ENCODE measurements at regions not wholly inside any gene's neighbourhood (a gene's known extent, or its start where the extent isn't known, plus 50 kb on each side); places are given as distances from the start of the nearest gene placed in this dataset.

- DNase-seq (ENCODE audit: low read depth) = no peak
These were observed 207.1 kb downstream of the NFATC2 start for GRCh38 chr20:51335329-51335841.

DNA sequence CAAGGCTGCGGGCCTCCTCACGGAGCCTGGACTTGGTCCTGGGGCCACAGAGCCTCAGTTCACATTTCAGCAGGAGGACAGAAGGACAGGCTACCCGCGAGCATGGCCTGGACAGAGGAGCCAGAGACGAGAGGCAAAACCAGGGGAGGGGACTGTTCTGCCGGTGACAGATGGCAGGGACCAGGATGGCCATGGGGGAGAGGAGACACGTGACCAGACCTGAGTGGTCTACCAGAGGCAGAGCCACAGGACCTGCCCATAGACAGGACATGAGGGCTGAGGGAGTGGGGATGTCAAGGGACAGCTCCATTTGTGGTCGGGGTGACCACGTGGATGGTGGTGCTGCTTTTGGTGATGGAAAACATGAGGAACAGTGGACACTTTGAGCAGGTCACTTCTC, 207.9 kb downstream of the NFATC2 start:
- DNase-seq (ENCODE audit: low read depth) = no peak

GRCh38 chr20:51333971-51334370, 208.5 kb downstream of the NFATC2 start:
- DNase-seq (ENCODE audit: low read depth) = no peak

DNA sequence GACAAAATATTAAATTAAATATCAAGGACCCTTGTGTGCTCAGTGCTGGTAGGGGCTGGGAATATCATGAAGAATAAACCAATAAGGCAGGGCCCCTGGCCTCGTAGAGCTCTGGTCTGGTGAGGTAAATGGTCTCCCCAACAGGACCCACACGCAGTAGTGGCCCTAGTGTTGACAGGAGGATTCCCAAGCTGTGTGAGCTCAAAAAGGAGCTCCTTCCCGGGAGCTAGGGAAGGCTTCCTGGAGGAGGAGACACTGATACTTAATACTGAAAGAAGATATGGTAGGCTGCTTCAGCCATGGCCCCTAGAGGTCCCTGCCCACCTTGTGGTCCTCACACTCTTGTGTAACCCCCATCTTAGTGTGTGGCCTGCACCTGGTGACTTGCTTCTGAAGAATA, 209.1 kb downstream of the NFATC2 start:
- no peak for DNase-seq (ENCODE audit: low read depth)

GRCh38 chr20:51331481-51331880, 211.0 kb downstream of the NFATC2 start:
- DNase-seq (ENCODE audit: low read depth) = no peak

- no peak for DNase-seq (ENCODE audit: low read depth)
These were observed 212.7 kb downstream of the NFATC2 start for GRCh38 chr20:51329845-51330244.

DNA sequence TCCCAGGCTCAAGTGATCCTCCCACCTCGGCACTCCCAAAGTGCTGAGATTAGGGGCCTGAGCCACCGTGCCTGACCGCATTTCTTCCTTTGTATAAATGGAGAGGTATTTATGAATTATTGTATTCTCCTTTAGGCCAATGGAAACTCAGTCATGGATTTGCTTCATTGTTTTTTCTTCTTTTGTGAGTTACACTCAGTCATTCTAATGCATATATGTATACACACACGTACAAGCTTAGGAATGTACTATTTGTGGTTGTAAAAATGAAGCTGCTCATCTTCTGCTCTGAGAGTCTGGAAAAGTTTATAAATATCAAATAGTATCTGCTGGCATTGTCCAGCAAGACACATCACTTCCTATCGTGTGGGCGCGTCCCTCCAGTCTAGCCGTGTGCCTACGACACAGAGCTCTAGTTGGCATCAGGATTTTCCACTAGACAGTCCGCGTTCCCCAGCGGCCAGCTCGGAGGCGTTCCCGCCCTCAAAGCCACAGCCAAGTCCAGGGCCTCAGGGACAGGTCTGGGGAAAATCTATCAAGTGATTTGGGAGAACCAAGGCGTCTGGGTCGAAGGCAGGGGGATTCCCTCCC, 215.2 kb downstream of the NFATC2 start:
- DNase-seq (ENCODE audit: low read depth) = no peak

DNA sequence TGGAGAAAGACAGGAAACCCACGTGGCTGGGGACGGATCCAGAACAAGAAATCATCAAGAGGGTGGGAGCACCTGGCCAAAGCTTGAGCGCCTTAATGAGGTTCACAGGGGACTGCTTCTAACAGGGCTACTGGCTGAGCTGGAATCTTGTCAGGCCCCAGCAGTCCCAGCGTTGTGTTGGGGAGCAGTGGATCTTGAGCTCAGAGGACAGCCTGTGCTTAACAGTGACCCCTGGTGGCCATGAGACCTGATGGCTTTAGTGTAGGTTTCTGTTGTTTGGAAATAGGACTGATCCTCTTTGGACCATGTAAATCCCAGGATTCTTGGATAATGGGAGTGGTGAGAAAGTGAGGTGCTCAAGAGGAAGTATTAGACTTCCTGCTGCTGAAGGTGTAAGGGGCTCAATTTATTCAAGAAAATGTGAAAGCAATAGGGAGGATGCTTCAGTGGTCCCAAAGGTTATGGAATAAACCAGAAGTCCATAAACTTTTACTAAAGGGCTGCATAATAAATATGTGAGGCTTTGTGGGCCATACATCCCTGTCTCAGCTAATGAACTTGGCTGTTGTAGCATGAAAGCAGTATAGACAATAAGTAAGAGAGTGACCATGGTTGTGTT, 216.2 kb downstream of the NFATC2 start:
- peak; percentile 31 for DNase-seq (ENCODE audit: low read depth)

DNA sequence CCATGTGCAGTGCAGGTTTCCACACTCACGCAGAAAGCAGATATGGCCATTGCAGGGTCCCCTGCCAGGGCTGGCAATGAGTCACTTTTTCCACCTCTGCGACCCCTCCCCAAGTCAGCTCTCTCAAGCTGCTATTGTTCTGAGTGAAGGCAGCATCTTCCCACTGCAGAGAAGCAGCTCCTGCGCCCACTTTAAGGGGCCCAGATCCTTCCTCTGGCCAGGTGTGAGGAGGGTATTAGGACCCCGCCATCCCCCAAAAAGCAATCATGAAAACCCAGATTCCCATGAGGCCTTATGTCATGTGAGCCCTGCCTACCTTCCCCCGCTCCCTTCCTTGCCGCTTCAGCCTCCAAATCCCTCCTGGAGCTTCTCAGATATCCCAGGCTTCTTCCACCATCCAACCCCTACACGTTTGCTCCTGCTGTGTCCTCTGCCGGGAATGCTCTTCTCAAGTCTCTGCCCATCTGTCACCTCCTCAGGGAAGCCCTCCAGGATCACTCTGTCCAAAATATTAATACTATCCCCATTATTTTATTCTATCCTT, 220.3 kb downstream of the NFATC2 start:
- no peak for DNase-seq (ENCODE audit: low read depth)

DNA sequence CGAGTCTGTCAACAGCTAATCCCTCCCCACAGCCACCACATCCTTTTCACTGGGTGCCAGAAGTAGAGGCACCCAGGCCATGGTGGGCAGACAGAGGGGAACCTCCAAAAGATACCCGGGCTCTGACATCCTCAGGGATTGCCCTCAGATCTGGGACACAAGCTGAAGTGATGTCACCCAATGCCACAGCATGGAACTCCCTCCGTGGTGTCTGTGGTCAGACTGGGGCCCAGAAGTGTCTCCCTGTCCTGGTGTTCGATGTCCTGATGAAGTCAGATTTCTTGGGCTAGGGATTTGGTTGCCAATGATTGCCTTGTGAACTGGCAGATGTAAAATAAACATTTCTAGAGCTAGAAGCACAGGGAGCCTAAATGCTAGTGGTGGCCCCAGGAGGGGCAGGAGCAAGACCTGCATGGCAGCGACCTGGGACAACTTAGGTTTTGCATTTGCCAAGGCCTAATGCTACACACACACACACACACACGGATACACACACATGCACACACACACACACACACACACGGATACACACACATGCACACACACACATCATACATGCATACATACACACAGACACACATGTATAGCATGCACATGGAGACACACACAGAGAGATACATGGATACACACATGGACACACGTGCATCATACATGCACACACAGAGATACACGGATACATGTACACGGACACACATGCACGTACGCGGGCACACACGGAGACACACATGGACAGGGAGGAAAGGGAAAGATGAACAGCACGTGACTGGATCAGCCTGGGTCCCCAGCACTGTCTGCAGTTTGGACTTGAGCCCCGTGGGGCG, 221.0 kb downstream of the NFATC2 start:
- DNase-seq (ENCODE audit: low read depth) = no peak

DNA sequence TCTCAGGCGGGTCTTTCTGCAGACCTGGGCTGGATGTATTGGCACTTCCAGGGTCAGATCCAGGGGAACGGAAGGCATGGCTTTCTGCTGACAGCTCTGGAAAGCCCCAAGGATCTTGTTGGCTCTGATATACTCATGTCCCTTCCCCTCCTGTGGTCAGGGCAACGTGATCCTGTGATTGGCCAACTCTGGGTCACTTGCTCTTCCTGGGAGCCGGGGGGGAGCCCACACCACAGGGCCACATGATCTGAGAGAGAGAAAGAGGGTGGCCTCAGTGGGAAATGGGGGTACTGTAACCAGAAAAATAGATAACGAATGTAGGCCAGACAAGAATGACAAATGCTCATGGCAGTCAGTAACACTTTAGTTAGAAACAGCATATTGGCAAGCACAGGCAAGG, 223.0 kb downstream of the NFATC2 start:
- DNase-seq (ENCODE audit: low read depth) = no peak

DNA sequence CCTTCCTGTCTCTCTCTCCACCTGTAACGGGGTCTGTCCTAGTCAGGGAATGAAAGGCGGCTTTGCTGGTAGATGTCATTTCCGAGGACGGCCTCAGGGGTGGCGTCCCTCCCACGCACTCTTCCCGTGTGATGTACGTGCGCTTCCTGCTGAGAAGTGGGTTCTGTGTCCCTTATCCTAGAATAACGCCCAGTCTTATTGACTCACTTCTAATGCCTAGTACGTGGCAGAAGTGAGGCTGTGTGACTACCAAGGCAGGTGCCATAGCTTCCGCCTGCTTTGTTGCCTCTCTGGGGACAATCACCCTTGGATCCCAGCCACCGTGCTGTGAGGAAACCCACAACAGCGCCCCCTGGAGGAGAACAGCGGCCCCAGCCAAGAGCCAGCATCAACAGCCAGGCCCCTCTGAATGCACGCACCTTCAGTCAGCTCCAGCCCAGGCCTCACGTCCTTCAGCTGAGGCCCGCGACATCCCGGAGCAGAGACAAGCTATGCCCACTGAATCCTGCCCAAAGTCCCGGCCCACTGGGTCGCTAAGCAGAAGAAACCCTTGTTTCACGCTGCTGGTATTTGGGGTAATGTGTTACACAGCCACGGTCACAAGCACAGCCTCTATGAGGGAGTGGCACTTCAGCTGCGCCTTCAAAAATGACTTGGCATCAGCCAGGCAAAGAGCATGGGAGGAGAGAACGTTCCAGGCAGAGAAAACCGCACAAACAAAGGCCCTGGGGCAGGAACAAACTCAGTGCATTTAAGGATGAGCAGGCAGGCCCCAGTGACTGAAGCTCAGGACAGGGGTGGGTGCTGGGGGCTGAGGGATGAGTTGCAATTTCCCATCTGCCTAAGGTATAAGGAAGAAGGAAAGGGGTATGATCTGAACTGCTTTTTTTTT, 224.2 kb downstream of the NFATC2 start:
- peak; percentile 22 for DNase-seq (ENCODE audit: low read depth)

DNA sequence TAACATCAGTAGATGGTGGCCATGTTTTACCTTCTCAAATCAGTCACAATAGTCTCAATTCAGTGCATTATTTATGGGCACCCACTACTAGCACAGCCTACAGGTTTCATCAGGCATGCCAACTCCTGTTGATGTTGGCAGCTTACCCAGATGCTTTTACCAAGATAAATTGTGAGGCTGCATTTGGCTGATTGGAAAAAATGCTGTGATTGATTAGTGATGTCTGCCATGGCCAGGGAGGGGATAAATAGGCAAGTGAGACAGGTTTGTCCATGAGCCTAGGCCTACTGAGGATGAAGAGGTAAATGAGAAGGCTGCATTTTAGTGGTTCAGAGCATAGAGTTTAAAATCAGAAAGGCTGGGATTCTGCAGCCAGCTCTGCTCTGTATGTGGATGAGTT, 227.1 kb downstream of the NFATC2 start:
- no peak for DNase-seq (ENCODE audit: low read depth)

DNA sequence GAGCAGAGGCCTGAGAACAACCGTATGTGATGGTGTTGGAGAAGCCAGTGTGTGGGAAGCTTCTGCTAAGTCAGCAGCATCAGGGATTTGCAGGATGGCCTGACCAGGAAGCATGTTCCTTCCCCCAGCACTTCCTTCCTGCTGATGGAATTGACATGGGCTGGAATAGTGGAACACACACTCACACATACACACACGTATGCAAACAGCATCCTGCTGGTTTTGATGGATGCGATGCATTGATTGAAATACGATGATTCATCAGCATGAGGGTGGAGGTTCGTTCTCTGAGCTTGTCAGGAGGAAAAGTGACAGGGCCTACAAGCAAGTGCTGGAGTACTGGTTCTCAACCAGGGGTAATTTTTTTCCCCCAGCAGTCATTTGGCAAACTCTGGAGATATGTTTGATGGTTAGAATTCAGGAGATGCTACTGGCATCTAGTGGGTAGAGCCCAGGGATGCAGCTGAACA, 229.1 kb downstream of the NFATC2 start:
- DNase-seq (ENCODE audit: low read depth) = no peak

GRCh38 chr20:51312480-51312783, 230.1 kb downstream of the NFATC2 start:
- DNase-seq (ENCODE audit: low read depth) = no peak

DNA sequence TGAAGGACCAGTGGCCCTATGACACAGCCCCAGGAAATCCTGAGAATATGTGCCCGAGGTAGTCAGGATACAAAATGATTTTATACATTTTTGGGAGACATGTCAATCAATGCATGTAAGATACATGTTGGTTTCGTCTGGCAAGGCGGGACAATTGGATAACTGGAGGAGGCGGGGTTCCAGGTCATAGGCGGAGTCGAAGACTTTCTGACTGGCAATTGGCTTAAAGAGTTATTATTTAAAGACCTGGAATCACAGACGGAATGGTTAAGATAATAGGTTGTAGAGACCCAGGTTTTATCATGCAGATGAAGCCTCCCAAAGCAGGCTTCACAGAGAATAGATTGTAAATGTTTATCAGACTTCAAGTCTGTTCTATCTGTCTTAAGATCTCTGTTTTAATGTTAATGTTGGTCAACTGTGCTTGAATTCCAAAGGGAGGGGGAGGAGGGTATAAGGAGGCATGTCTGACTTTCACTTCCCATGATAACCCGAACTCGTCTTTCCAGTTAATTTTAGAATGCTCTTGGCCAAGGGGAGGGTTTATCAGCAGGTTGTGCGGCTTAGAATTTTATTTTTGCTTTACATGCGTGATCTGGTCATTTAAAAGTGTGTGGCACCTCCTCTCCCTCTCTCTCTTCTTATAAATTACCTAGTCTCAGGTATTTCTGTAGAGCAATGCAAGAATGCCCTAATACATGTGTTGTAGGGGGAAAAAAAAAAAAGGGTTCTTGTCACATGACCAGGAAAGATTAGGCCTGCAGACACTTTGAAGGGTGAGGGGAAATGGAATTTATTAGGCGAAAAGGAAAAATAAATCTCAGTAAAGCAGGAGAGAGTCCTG, 230.7 kb downstream of the NFATC2 start:
- DNase-seq (ENCODE audit: low read depth) = no peak

GRCh38 chr20:51310216-51310615, 232.3 kb downstream of the NFATC2 start:
- no peak for DNase-seq (ENCODE audit: low read depth)

- no peak for DNase-seq (ENCODE audit: low read depth)
These were observed 233.4 kb downstream of the NFATC2 start for GRCh38 chr20:51309128-51309527.

DNA sequence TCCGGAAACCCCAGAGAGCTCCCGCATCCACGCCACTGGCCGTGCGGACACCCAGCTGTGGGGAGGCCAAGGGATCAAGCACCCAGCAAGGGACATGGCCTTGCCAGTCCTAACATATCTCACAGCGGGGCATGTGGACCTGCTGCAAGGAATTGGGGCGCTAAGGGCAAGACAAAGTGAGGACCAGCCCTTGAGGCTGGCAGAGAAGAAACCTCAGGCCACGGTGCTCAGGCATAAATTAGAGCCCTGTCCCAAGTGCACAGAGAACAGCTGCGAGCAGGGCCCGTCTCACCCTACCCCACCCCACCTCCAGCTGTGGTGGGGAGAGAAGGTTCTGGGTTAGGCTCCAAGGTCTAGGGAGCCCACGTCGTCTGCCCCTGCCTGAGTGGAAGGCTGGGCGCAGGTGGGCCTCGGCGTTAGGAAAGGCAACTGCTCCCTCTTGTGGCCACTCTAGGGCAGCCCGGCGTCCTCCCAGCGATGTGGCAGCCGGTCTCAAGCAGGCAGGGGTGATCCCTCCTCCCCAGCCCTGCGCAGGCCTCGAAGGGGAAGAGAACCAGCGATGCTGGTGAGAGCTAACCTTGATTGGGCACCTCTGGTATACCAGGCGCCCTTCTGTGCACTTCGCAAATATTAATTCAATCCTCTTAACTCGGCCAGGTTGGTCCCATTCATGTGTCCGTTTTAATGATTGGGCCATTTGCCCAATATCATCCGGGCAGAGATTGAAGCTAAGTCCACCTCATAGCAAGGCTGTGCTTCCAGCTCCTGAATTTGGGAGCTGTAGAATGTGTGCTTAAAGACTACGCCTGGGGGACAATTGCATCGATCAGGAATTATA, 235.8 kb downstream of the NFATC2 start:
- peak; percentile 66 for DNase-seq (ENCODE audit: low read depth)

DNA sequence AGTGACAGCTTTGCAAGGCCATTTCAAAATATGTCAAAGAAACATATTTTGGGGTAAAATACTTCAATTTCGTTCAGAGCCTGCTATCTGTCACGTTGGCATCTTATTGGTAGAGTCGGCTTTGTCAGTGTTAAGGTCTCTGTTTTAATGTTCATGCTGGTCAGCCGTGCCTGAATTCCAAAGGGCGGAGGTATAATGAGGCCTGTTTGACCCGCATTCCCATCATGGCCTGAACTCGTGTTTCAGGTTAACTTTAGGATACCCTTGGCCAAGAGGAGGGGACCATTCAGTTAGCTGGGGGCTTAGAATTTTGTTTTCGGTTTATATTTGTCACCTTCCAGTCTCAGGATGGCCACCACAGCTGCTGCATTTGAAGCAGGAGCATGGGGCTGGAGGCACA, 236.4 kb downstream of the NFATC2 start:
- no peak for DNase-seq (ENCODE audit: low read depth)
